ENCODE measurements at regions not wholly inside any gene's neighbourhood (a gene's known extent, or its start where the extent isn't known, plus 50 kb on each side); places are given as distances from the start of the nearest gene placed in this dataset.

GRCh38 chr6:165959627-165960026, 208.0 kb downstream of the TBXT start:
- intact Hi-C loops (cut with DNase I): no loop called here
- H3K9me3 ChIP-seq: no peaks in the 10 kb centered on the region
- H3K4me3 ChIP-seq: no peak overlapping the region
- TF ChIP-seq, protein P1, sequence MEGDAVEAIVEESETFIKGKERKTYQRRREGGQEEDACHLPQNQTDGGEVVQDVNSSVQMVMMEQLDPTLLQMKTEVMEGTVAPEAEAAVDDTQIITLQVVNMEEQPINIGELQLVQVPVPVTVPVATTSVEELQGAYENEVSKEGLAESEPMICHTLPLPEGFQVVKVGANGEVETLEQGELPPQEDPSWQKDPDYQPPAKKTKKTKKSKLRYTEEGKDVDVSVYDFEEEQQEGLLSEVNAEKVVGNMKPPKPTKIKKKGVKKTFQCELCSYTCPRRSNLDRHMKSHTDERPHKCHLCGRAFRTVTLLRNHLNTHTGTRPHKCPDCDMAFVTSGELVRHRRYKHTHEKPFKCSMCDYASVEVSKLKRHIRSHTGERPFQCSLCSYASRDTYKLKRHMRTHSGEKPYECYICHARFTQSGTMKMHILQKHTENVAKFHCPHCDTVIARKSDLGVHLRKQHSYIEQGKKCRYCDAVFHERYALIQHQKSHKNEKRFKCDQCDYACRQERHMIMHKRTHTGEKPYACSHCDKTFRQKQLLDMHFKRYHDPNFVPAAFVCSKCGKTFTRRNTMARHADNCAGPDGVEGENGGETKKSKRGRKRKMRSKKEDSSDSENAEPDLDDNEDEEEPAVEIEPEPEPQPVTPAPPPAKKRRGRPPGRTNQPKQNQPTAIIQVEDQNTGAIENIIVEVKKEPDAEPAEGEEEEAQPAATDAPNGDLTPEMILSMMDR (IDR thresholded peaks at IDR 0.05): no peak
- DNase-seq: no peak
- H3K4me1 ChIP-seq: no peaks in the 10 kb centered on the region
- no peaks in the 10 kb centered on the region for H3K27me3 ChIP-seq
- no peak overlapping the region for H3K9ac ChIP-seq (ENCODE audit: low read depth in 2 of 2, low read length in 2 of 2)
- H3K36me3 ChIP-seq: no peaks in the 10 kb centered on the region
- H3K27ac ChIP-seq: no peak overlapping the region

GRCh38 chr6:165956874-165957273, 210.8 kb downstream of the TBXT start:
- intact Hi-C loops (cut with DNase I): no loop called here
- Histone ChIP-seq H3K4me3 (no peak overlapping the region), H3K9ac (ENCODE audit: low read depth in 2 of 2, low read length in 2 of 2) (no peak overlapping the region), H3K36me3 (no peaks in the 10 kb centered on the region), H3K27me3 (no peaks in the 10 kb centered on the region), H3K27ac (no peak overlapping the region), H3K4me1 (no peaks in the 10 kb centered on the region), H3K9me3 (no peaks in the 10 kb centered on the region)
- TF ChIP-seq, protein P1 (IDR thresholded peaks at IDR 0.05): no peak
- DNase-seq: no peak

- no peak for DNase-seq
- Histone ChIP-seq H3K27me3 (no peaks in the 10 kb centered on the region), H3K27ac (no peak overlapping the region)
Measured at GRCh38 chr6:165952514-165952913, 215.1 kb downstream of the TBXT start.

DNA sequence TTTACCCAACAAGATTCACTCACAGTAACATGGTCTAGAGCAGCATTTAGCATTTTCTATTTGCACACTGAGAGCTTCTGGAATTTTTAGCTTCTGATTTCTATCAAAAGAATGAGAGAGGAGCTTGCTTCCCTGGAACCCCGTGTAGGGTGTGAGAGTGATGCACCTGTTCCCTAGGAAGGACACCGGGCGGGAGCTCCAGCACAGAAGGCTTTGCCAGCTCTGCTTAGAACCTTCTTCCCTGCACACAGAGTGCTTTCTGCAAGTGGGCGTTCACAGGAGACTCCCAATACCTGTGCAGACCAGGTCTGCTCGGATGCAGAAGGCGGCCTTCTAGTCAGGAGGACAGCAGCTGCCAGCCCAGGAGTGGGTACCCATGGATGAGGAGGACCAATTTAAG, 217.3 kb downstream of the TBXT start:
- Histone ChIP-seq H3K9ac (ENCODE audit: low read depth in 2 of 2, low read length in 2 of 2) (no peak overlapping the region), H3K4me1 (no peaks in the 10 kb centered on the region), H3K9me3 (no peaks in the 10 kb centered on the region), H3K27me3 (no peaks in the 10 kb centered on the region), H3K4me3 (no peak overlapping the region), H3K27ac (no peak overlapping the region), H3K36me3 (no peaks in the 10 kb centered on the region)
- intact Hi-C loops (cut with DNase I): no loop called here
- TF ChIP-seq, protein P1 (IDR thresholded peaks at IDR 0.05): no peak
- DNase-seq: no peak

More at GRCh38 chr6:165952514-165952913, 215.1 kb downstream of the TBXT start:
- H3K36me3 ChIP-seq: no peaks in the 10 kb centered on the region
- intact Hi-C loops (cut with DNase I): no loop called here
- H3K9ac ChIP-seq (ENCODE audit: low read depth in 2 of 2, low read length in 2 of 2): no peak overlapping the region
- TF ChIP-seq, protein P1 (IDR thresholded peaks at IDR 0.05): no peak
- no peak overlapping the region for H3K4me3 ChIP-seq
- H3K9me3 ChIP-seq: no peaks in the 10 kb centered on the region
- no peaks in the 10 kb centered on the region for H3K4me1 ChIP-seq

GRCh38 chr6:165949324-165949723, 218.3 kb downstream of the TBXT start:
- intact Hi-C loops (cut with DNase I): no loop called here
- H3K36me3 ChIP-seq: no peaks in the 10 kb centered on the region
- no peaks in the 10 kb centered on the region for H3K9me3 ChIP-seq
- no peaks in the 10 kb centered on the region for H3K4me1 ChIP-seq
- no peak for DNase-seq
- H3K27me3 ChIP-seq: no peaks in the 10 kb centered on the region
- H3K27ac ChIP-seq: no peak overlapping the region
- TF ChIP-seq, protein P1 (IDR thresholded peaks at IDR 0.05): no peak
- no peak overlapping the region for H3K9ac ChIP-seq (ENCODE audit: low read depth in 2 of 2, low read length in 2 of 2)
- H3K4me3 ChIP-seq: no peak overlapping the region

Measured in colonic mucosa (tissue), 4 donors.